ENCODE measurements at regions not wholly inside any gene's neighbourhood (a gene's known extent, or its start where the extent isn't known, plus 50 kb on each side); places are given as distances from the start of the nearest gene placed in this dataset.

DNA sequence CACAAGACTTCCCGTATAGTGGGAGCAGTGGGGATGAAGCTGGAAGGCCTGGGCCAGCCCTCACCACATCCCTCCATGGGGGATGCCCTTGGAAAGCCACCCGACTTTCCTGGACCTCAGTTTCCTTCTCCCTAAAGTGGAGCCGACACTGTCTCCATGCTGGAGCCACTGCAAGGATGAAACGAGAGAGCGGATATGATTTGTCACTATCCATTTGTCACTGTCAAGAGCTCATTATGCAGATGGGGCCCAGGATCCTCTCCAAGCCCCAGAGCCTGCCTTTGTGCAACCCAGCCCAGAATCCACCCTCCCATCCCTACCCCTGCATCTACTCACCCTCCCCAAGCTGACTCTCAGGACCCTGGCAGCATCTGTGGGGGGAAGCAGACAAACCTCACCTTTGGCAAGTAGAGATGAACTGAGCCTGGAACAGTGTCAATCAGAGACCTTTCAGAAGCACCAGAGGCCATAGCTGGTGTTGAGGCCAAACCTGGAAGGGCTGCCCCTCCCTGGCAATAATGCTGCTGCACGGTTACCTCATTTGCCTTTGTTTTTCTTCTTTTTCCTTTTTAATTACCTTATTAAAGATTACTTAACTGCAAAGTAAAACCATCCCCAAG, 287.7 kb upstream of the RTL1 start:
- DNase-seq (ENCODE audit: low read depth, low spot score) = no peak

DNA sequence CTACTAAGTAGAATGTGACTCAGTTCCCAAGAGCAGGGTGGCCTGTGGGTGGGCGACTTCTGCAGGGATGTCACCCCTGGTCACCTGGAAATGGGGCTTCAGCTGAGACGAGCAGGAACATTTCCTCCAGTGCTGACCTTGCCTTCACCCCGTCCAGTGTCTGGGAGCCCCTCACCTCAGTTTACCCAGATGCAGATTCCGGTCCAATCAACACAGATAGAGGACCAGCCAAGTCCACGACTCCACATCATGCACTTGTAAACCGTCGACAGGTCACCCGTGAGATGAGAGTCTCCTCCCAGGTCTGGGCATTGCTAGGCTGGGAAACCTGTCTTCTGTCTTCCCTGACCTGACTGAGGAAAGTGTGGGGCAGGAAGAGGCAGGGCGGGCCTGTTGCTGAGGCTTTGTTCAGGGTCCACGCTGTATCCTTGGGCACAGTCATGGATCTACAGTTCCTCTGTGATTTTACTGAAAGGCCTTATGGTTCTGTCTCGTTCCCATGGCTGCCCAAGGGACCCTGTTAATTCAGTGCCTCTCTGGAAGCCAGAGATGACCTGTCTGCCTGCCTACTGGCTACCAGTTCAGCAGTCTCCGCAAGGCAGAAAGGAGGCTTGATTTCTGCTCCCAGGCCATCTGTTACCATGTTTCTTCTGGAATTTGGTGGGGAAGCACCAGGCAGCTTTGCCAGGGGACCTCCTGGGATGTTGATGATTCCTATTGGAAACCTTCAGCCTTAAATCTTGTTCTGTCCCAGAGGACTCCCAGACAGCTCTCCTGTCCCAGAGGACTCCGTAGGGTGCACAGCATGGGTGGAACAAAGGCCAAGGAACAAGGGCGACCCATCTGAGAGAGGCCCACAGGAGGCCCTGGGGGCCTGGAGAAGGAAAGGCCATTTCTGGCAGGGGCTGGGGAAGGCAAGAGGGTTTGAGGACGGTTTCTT, 288.5 kb upstream of the RTL1 start:
- no peak for DNase-seq (ENCODE audit: low read depth, low spot score)

DNA sequence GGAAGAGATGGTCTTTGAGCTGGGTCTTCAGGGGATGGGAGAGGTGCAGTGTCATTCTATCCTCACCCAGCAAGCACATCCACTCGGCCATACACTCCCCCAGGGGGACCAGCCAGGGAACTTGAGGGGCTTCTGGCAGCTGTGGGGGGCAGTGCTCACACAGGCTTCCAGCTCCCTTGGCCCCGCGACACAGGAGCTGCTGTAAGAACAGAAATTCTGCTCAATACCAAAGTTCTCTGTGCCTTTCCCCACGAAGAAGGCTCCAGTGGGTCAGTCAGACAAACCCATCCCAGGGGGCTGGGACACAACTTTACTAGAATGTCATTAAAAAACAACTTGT, 289.1 kb upstream of the RTL1 start:
- DNase-seq (ENCODE audit: low read depth, low spot score) = no peak

DNA sequence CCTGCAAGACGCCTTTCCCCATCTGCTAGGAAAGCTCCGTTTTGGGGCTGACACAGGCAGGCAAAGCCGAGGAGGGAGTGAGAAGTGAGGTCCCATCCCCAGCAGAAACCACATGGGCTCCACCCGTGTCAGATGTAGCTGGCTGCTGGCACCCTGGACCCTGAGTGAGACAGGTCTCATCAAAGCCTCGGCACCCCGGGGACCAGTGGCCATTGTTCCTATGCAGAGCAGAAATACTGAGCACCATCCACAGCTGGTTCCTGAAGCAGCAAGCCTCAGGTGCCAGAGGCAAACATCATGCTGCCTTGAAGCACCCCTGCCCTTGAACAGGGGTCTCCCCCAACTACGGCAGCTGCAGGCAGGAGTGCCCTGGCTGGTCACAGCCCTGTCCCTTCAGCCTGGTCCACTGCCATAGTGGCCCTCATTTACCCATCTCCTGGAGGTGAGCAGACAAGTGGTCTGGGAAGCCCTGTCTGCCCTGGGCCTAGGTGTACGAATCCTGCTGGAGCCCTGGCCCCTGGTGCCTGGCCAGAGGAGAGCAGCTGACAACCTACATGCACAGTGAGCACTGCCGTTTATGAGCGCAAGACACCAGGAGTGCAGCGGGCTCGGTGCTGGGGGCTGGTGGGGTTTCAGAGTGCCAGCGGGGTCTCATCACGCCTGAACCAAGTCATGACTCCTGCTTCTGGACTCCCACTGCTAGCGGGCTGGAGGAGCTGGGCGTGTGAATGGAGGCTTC, 289.8 kb upstream of the RTL1 start:
- DNase-seq (ENCODE audit: low read depth, low spot score) = no peak

DNA sequence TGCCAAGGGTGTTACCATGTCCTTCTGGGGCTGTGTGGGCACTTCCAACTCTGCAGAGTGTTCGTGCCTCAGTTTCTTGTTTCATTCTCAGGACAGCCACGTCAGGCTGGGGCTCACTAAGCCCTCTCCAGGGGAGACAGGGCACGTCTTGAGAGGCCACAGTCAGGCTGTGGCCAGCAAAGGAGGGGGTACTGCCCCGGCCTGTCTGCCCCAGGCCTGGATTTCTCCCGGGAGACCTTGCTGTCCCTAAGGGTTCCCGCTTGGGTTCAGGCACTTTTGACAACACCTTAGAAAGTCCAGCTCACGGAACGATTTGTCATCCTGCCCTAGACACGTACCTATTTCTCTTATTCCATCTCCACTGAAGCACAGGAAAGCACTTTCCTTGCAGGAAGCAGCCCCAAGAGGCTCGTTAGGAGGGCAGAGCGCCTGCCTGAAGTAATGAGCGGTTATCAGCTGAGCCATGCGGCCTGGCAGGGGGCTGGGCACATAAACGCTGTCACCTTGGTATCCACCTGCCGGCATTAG, 290.4 kb upstream of the RTL1 start:
- no peak for DNase-seq (ENCODE audit: low read depth, low spot score)

DNA sequence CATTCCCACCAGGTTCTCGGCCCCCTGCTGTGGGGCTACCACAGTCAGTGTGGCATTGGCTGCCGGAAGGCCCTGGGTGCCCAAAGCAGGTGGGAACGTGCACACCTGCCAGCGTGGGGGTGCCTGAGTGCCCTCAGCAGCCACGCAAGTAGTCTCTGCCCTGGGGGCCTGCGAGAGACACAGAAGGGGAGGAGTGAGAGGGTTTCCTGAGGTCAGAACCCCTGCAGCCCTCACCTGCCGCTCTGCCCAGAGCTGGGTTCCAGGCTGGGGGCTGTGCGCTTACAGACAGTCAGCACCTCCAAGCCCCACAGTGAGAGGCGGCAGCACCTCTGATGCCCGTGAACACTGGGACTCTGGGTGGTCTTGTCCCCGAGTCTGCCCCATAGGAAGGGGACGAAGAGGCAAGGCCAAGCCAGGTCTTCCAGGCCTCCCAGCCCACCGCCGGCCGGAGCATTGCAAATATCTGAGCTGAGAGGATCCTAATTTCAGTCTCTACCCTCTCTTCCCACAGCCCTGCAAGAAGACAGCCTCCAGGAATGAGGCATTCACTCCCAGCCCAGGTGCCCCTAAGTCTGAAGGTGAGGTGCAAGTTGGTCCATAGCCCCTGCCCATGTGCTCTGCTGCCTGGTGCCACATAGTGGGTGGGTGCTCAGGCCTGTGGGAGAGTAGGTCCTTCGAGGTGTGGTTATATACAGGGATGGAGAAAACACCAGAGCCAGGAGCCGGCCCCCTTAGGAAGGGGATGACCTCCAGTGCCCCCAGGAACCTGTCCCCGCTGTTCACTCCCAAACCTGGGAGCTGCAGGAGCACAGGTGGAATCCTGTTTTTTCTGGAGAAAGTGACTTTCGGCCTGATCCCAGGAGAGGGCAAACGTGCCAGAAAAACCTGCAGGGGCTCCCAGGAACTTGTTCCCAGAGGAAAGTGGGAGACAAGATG, 291.1 kb upstream of the RTL1 start:
- DNase-seq (ENCODE audit: low read depth, low spot score) = no peak

DNA sequence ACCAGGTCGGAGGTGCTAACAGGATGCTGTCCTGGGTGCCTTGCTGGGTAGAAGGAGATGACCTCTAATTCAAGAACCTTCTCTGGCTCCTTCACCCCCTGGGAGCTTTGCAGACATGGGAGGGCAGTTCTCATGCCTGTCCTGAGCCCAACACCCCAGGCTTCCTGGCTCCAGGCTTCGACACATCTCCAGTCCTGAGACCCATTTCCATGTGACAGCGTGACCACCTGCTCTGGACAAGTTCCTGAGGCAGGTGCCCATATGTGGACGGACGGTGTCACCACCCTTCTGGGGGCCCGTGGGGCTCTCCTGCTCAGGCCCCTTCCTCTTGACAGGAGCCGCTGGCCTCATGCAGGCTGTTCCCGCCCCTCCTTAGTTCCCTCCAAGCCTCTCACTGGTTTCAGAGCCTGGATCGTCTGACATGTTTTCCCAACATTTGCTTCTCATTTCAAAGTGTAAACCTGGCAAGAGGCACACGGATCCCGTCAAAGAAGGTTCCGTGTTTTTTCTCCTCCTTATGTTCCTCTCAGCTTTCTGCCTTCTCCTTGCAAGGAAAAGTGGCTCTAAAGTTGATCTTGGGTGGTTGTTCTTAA, 291.9 kb upstream of the RTL1 start:
- no peak for DNase-seq (ENCODE audit: low read depth, low spot score)

DNA sequence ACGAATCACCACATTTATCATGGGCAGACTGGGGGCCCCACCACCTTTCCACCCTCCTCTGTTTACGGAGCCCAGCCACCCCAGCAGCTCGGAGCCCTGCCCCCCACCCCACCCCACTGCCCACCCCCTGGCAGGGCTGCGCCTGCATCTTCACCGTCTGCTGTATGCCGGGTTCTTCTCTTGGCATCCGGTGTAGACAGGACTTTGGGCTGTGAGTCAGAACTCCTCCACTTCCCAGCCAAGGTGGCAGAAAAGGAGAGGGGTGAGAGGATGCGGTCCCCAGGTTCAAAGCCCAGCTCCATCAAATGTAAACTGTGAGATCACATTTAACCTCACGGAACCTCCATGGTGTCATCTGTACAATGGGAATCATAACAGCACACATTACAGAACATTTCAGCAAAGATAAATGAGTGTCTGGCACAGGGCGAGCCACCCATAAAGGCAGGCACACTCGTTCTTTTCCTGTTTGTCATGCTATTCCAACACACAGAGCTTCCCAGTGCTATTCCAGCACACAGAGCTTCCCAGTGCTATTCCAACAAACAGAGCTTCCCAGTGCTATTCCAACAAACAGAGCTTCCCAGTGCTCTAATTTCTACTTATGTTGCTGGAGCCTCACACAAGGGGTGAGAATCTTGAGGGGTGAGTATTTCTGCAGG, 292.7 kb upstream of the RTL1 start:
- DNase-seq (ENCODE audit: low read depth, low spot score) = no peak

DNA sequence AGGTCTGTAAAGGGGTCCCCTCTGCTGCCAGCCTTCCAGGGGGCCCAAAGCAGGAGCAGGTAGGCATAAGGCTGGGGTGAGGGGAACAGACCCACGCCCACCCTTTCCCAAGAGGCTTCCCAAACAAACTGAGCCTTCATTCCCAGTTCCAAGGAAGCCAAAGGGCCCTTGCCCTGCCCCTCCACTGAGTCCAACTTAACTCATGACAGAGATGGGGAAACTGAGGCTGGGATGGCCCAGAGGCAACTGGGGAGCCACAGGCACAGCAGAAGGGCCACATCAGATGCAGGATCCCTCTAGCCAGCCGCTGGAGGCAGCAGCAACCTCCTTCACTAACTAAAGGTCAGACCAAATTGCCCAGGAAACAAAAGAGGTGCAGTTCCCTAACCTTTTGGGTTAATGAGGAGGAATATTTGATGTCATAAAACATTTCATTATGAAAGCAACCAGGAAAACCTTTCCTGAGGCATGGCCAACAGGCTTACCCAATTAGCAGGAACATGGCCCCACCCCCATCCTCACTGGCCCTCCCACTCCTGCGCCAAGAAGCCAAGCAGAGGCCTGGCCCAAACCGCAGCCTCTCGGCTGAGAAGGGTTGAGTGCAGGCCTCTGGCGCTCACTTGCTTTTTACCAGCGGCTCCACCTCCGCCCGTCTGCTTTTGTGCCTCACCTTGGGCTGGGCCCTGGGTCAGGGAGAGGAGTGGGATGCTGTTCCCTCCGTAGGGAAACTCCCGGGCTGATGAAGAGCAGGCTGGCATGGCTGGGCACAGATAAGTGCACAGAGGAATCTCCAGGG, 293.5 kb upstream of the RTL1 start:
- no peak for DNase-seq (ENCODE audit: low read depth, low spot score)

DNA sequence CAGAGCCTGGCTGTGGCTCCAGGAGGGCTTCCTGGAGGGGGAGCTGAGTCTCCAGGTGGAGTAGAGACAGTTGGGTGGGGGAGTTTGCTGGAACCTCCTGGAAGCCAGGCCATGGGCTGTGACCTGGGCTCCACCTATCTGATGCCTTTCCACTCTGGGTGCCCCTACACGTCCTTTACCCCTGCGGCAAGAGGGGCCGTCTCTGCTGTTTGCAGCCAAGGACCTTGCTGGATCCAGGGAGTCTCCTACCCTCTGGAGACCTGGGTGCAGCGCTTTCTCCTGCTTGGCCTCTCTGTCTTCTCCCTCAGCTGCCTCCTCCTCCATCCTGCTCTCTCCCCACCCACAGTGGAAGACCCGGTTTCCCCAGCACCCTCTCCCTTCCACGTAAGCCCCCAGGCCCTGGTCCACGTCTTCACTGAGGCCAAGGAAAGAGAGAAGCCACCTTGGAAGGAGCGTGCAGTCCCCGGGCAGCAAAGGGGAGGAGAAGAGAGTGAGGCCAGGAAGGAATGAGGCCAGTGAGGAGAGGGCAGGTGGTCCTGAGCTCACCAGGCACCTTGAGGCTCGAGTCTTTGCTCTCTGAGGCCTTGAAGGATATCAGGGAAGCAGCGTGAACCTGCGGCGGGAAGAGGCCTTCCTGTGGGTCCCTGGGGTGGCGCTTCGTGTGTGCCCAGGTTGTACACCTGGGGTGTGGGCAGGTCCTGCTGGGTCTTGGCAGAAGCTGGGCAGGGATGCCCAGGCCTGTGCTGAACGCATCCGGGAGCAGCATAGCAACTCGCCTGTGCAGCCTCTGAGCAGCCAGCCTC, 294.3 kb upstream of the RTL1 start:
- DNase-seq (ENCODE audit: low read depth, low spot score) = no peak

DNA sequence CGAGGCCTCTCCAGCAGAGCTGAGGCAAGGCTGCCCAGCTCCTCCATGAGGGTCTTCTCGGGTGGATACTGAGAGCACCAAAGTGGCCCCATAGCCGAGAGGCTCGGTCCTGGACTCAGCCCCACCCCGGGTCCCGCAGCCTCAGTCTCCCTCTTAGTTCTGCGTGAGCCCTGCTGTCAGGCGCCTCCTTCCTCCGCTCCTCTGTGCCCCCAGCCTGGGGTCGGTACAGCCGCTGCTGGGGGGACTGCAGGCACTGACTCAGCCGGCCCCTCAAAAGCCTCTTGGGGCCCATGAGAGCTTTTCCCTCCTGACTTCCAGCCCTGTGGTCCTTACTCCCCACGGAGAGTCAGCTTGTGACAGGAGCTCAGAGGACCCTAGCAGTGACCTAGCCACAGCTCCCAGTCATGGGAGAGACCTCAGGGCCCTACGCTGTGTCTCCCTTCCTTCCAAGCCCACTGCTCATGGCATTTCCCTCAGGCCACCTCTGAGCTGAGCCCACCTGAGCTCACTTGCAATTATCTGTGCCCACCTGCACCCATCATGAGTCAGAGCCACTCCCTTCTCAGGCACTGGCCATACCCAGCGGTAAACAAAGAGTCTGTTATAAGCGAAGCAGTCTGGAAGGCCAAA, 295.0 kb upstream of the RTL1 start:
- DNase-seq (ENCODE audit: low read depth, low spot score) = no peak

DNA sequence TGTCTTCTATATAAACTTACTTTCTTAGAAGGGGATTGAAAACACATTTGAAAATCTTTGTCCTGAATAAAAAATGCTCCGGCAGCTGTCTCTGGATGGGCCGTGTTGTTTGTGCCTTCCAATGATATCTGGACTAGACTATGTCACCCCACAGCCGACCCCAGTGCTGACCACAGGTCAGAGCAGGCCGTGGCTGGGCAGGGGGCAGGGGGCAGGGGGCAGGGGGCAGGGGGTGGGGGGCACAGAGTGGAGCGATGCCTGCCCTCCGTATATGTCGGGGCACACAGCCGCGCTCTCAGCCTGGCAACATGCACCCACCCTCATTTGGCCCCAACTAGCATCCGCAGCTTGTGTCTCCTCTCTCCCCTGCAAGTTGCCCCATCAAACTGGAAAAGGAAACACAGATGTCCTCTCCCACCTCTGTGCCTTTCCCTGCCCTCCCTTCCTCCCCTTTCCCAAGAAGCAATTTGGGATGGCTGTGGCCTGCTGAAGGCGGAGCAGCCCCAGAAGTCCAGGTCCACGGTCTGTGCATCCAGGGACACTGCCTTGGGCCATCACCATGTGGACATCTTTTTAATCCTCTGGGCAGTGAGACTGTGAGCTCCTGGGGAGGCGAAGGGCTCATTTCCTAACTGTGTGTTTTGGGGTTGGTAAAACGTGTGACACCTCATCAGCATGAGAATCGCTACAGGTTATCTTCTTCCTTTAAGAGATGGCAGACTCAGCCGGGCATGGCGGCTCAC, 295.7 kb upstream of the RTL1 start:
- DNase-seq (ENCODE audit: low read depth, low spot score) = no peak

DNA sequence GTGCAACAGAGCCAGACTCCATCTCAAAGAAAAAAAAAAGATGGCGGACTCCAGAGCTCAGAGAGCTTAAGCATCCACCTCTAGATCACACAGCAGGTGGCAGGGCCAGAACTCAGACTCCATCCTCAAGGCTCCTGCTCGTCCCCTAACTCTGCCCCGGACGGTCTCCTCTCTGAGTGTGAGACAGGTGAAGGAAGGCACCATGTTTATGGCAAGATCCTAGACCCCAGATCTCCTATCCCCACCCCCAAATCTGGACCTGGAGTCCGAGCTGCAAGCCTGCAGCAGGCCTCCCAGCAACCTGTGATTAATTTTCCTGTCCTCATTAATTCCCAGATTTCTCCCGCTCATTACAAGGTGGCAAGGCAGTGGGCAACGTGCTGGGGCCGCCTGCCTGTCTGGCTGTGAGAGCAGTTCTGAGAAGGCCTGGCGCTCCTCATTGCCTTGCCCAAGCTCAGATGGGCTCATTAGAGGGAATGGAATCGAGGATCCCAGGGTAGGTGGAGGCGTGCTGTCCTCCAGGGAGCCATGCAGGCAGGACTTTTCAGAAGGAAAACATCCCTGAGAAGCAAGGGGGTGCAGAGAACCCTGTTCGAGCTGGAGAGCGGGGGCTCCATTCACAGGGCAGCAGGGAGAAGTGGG, 296.6 kb upstream of the RTL1 start:
- DNase-seq (ENCODE audit: low read depth, low spot score) = no peak

DNA sequence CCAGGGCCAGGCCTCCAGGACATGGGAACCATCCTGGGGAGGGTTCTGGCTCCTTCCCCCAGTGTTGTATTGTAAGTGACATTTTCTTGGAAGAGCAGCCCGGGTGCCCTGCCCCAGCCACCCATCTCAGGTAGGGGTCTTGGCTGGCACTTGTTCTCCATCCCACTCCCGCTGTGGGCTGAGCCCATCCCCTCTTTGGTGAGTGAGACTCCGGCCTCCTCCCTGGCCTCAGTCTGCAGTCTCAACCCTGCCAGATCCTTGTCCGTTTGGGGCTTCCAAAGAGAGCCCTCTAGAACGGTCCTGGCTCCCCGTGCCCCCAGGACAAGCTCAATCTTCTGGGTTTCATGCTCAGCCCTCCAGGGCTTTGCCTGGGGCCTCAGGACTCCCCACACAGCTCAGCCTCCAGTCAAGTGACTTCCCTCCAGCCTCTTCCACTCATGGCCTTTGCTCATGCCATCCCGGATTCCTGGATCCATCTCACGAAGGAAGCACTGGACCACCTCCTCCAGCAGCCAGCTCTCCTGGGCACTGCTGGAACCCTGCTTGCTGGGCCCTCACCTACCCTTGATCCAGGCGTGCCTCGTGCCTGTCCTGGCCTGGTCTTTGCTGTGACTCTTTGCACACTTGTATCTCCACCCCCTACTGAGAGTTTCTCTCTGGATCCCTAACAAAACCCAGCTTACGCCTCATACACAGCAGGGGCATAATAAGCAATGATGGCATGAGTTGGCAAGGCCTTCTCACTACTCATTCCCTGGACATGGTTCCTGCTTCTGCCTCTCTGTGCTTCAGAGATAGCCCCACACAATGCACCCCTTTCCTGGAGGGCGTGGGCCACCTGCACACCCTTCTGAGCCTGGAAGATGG, 297.4 kb upstream of the RTL1 start:
- DNase-seq (ENCODE audit: low read depth, low spot score) = no peak

DNA sequence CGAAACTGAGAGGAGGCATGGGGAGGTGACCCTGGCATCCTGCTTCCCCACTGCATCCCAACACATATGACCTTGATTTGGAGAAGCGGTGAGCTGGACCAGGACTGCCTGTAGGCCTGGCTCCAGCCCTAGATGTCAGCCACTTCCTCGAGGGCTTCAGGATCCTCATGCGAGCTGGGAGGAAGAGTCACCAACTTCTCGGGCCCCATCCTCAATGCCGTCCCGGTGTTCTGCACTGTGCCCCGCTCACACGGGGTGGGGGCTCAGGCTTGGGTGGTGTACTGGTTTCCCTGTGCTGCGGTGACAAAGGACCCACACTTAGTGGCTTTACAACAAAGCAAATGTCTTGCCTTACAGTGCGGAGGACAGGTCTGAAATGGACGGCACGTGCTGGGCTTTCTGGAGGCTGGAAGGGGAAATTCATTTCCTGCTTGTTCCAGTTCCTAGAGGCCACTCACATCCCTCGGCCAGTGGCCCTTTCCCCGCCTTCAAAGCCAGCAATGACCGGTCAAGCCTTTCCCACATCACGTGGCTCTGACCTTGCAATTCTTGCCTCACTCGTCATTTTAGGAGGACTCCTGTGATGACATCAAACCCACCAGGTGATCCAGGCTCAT, 298.1 kb upstream of the RTL1 start:
- no peak for DNase-seq (ENCODE audit: low read depth, low spot score)

All from activated CD4-positive, CD25-positive, alpha-beta regulatory T cell treated with anti-CD3 and anti-CD28 coated beads, Interleukin-2, amount 50 U/mL, for 16 hours (primary cell).